Epithelial cell of esophagus (primary cell): ENCODE measurements at regions not wholly inside any gene's neighbourhood (a gene's known extent, or its start where the extent isn't known, plus 50 kb on each side); places are given as distances from the start of the nearest gene placed in this dataset.

Experiments
- DNase-seq: peaks from one replicate; pipeline ENCODE4 v3.0.0; 2010; ENCODE audit warnings: low read depth
- H3K4me3 ChIP-seq: 2 replicates; pipeline ENCODE4 v1.5.1; 2011; ENCODE audit warnings: mild to moderate bottlenecking, low read length, control low read depth
- TF ChIP-seq, protein P1 (sequence below): IDR thresholded peaks from 2 replicates; pipeline ENCODE4 v1.5.1; 2011; ENCODE audit warnings: low read depth, mild to moderate bottlenecking, low read length, control low read depth, inconsistent platforms; ENCODE audit not compliant: insufficient read depth; ENCODE audit errors: missing control alignments

DNA sequence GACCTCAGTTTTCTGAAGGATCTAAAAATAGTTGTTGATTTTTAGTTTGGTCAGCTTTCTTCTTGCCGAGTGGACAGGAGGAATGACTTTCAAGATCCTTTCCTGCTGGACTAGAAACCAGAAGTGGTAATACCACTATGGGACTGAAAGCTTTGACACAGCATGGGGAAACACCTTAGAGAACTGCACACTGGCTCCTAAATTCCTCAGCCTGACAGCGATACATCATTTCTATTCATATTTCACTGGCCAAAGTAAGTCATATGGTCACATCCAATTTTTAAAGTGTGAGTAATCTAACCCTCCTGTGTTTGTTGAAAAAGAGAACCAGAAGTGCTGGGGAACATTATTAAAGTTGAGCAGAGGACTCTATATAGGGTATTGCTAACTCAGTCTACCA, 244.7 kb upstream of the MMADHC start:
- TF ChIP-seq, protein P1, sequence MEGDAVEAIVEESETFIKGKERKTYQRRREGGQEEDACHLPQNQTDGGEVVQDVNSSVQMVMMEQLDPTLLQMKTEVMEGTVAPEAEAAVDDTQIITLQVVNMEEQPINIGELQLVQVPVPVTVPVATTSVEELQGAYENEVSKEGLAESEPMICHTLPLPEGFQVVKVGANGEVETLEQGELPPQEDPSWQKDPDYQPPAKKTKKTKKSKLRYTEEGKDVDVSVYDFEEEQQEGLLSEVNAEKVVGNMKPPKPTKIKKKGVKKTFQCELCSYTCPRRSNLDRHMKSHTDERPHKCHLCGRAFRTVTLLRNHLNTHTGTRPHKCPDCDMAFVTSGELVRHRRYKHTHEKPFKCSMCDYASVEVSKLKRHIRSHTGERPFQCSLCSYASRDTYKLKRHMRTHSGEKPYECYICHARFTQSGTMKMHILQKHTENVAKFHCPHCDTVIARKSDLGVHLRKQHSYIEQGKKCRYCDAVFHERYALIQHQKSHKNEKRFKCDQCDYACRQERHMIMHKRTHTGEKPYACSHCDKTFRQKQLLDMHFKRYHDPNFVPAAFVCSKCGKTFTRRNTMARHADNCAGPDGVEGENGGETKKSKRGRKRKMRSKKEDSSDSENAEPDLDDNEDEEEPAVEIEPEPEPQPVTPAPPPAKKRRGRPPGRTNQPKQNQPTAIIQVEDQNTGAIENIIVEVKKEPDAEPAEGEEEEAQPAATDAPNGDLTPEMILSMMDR, result no peak
- no peak overlapping the region for H3K4me3 ChIP-seq
- DNase-seq, result no peak

DNA sequence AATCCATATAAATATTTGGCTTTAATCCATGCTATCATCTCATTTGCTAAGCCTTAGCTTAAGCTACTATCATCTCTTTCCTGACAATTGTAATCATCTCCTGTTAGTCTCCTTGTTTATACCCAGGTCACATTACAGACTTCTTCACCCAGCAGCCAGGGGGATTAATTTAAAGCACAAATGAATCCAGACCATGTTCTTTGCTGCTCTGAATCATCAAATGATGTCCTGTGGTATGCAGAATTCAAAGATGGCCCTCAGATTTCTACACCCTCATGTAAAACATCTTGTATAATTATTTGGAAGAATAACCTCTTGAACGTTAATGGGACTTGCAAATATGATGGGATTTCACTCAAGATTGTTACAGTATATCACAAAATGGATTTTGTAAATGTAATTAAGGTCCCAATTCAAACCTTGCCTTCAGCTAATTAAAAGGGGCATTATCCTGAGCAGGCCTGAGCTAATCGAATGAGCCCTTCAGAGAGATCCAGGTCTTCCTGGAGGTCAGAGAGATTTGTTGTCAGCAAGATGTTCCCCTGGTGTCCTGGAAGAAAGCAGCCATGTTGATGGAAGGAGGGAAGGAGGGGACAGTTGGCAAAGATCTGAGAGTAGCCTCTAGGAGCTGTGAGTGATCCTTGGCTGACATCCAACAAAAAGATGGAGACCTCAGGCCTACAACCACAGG, 241.1 kb upstream of the MMADHC start:
- TF ChIP-seq, protein P1, result no peak
- no peak for DNase-seq
- H3K4me3 ChIP-seq, result no peak overlapping the region

DNA sequence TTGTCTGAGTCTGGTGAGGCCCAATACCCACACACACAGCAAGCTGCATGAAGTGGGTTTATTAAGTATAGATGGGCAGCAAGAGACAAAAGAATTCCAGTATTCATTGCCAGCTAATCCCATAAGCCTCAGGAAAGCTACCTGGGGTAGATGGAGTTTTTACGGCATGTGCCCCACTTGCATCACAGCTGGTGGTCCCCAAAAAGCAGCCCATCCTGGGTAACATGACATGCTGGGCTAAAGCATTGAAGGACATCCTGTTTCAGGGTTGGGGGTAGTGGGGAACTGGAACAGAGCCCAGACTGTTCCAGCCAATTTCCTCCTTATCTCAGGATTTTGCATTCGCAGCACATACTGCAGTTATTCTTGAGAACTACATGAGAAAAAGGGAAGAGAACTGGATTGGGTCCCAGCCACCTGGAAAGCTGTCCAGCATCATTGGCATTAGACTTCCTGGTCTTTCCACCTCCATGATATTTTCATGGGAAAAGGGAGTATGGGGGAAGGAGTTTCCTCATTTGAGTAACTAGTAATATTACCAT, 240.1 kb upstream of the MMADHC start:
- H3K4me3 ChIP-seq, result no peak overlapping the region
- TF ChIP-seq, protein P1, result no peak
- DNase-seq, result no peak

DNA sequence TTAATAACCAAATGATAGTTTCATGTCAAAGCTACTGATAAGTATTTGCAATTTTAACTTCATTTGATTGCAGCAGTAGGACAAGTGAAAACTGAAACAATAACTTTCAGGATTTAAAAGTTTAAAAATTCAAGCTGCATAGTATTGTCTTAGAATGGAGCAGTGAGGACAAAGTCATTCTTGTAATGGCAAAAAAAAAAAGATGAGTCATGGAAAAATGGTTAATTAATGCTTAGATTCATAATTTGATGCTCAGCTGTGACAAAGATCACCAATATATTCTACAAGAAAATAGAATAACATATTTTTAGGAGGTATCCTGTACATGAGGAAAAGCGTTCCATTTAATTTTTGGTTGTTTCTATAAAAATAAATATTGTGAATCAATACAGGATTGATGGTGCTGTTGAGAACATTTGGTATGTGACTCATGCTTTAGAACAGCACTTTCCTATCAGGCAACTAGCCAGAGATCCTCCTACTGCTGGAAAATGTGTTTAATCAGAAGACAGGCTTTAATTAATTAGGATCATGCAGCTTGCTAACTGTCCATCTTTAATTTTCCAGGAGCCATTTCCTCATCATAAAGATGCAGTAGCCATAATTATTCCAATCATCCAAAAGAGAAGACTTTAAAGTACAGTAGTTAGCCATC, 239.0 kb upstream of the MMADHC start:
- peak; percentile 39 for DNase-seq
- no peak overlapping the region for H3K4me3 ChIP-seq
- TF ChIP-seq, protein P1, result no peak

DNA sequence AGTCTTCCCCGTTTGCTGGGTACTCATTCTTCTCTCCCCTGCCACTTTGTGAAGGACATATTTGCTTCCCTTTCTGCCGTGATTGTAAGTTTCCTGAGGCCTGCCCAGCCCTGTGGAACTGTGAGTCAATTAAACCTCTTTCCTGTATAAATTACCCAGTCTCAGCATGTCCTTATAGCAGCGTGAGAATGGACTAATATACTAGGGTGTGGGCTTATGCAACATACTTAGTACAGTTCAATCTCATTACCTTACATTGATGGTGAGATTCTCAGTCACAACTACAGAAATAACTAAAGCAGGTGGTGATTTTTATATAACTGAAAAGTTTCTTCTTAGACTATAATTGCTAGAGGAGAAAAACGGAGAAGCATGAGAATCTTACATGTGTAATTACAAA, 237.9 kb upstream of the MMADHC start:
- TF ChIP-seq, protein P1, result no peak
- DNase-seq, result peak; percentile 73
- H3K4me3 ChIP-seq, result no peak overlapping the region

DNA sequence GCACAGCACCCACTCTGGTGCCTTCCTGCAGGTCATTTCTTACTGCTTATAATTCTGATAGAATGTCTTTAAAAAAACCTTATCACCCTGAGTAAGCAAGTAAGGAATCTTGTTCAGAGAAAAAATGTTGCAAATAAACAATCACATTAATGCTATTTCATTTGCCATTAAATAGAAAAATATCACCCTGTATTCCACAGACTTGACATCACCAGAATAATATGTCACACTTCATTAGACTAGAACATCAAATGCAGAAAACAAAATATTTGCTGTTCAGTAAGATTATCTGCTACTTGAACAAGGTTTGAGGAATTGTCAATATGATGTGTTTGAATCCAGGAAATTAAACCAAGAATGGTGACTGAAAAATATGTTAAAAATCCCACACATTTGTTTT, 236.6 kb upstream of the MMADHC start:
- DNase-seq, result no peak
- H3K4me3 ChIP-seq, result no peak overlapping the region
- TF ChIP-seq, protein P1, result no peak
